ENCODE measurements at regions not wholly inside any gene's neighbourhood (a gene's known extent, or its start where the extent isn't known, plus 50 kb on each side); places are given as distances from the start of the nearest gene placed in this dataset.

- DNase-seq (ENCODE audit: insufficient read length, low spot score, missing footprints): no peak
- peak overlapping the region; percentile 75 for H2AFZ ChIP-seq (ENCODE audit: low read length)
- H3K27ac ChIP-seq (ENCODE audit: low read depth, low read length): no peak overlapping the region
- no peak overlapping the region for H3K4me3 ChIP-seq (ENCODE audit: insufficient read depth, low read length)
- no peaks in the 10 kb centered on the region for H3K9me3 ChIP-seq (ENCODE audit: low read depth, low read length)
- no peaks in the 10 kb centered on the region for H3K27me3 ChIP-seq (ENCODE audit: insufficient read depth, low read length)
- peaks cover 19% of the 10 kb centered on the region for H3K4me1 ChIP-seq (ENCODE audit: insufficient read depth, low read length)
- H3K36me3 ChIP-seq (ENCODE audit: insufficient read depth, low read length): no peaks in the 10 kb centered on the region
- H3K79me2 ChIP-seq (ENCODE audit: insufficient read depth, low read length): no peaks in the 10 kb centered on the region
- no peak for TF ChIP-seq CTCF (IDR thresholded peaks at IDR 0.05; ENCODE audit: extremely low read depth, low read depth, low read length)
- no peaks in the 10 kb centered on the region for H4K20me1 ChIP-seq (ENCODE audit: insufficient read depth, low read length)
- H3K4me2 ChIP-seq (ENCODE audit: insufficient read depth, low read length): peak overlapping the region; percentile 13
Observed at GRCh38 chr12:24615967-24616411, 332.9 kb downstream of the BCAT1 start.

GRCh38 chr12:24608637-24609285 is 340.1 kb downstream of the BCAT1 start:
- no peaks in the 10 kb centered on the region for H4K20me1 ChIP-seq (ENCODE audit: insufficient read depth, low read length)
- H3K4me1 ChIP-seq (ENCODE audit: insufficient read depth, low read length): no peaks in the 10 kb centered on the region
- H3K4me2 ChIP-seq (ENCODE audit: insufficient read depth, low read length): no peak overlapping the region
- DNase-seq (ENCODE audit: insufficient read length, low spot score, missing footprints): no peak
- H3K27ac ChIP-seq (ENCODE audit: low read depth, low read length): no peak overlapping the region
- no peak overlapping the region for H2AFZ ChIP-seq (ENCODE audit: low read length)
- no peaks in the 10 kb centered on the region for H3K36me3 ChIP-seq (ENCODE audit: insufficient read depth, low read length)
- TF ChIP-seq CTCF (IDR thresholded peaks at IDR 0.05; ENCODE audit: extremely low read depth, low read depth, low read length): no peak
- H3K9me3 ChIP-seq (ENCODE audit: low read depth, low read length): no peaks in the 10 kb centered on the region
- H3K4me3 ChIP-seq (ENCODE audit: insufficient read depth, low read length): no peak overlapping the region
- no peaks in the 10 kb centered on the region for H3K27me3 ChIP-seq (ENCODE audit: insufficient read depth, low read length)
- no peaks in the 10 kb centered on the region for H3K79me2 ChIP-seq (ENCODE audit: insufficient read depth, low read length)

- Histone ChIP-seq H3K4me3 (ENCODE audit: insufficient read depth, low read length) (no peak overlapping the region), H3K4me2 (ENCODE audit: insufficient read depth, low read length) (no peak overlapping the region), H3K27ac (ENCODE audit: low read depth, low read length) (no peak overlapping the region), H2AFZ (ENCODE audit: low read length) (no peak overlapping the region), H3K27me3 (ENCODE audit: insufficient read depth, low read length) (no peaks in the 10 kb centered on the region), H3K9me3 (ENCODE audit: low read depth, low read length) (no peaks in the 10 kb centered on the region), H4K20me1 (ENCODE audit: insufficient read depth, low read length) (no peaks in the 10 kb centered on the region), H3K4me1 (ENCODE audit: insufficient read depth, low read length) (no peaks in the 10 kb centered on the region), H3K79me2 (ENCODE audit: insufficient read depth, low read length) (no peaks in the 10 kb centered on the region), H3K36me3 (ENCODE audit: insufficient read depth, low read length) (no peaks in the 10 kb centered on the region)
- DNase-seq (ENCODE audit: insufficient read length, low spot score, missing footprints): no peak
- TF ChIP-seq CTCF (IDR thresholded peaks at IDR 0.05; ENCODE audit: extremely low read depth, low read depth, low read length): no peak
Observed at GRCh38 chr12:24608108-24608507, 340.8 kb downstream of the BCAT1 start.

GRCh38 chr12:24605916-24606315 is 343.0 kb downstream of the BCAT1 start:
- Histone ChIP-seq H2AFZ (ENCODE audit: low read length) (no peak overlapping the region), H3K4me1 (ENCODE audit: insufficient read depth, low read length) (peaks cover 4% of the 10 kb centered on the region), H3K36me3 (ENCODE audit: insufficient read depth, low read length) (no peaks in the 10 kb centered on the region), H3K4me3 (ENCODE audit: insufficient read depth, low read length) (no peak overlapping the region), H3K4me2 (ENCODE audit: insufficient read depth, low read length) (no peak overlapping the region), H3K79me2 (ENCODE audit: insufficient read depth, low read length) (no peaks in the 10 kb centered on the region), H3K27ac (ENCODE audit: low read depth, low read length) (no peak overlapping the region), H4K20me1 (ENCODE audit: insufficient read depth, low read length) (no peaks in the 10 kb centered on the region), H3K9me3 (ENCODE audit: low read depth, low read length) (no peaks in the 10 kb centered on the region), H3K27me3 (ENCODE audit: insufficient read depth, low read length) (no peaks in the 10 kb centered on the region)
- no peak for DNase-seq (ENCODE audit: insufficient read length, low spot score, missing footprints)
- TF ChIP-seq CTCF (IDR thresholded peaks at IDR 0.05; ENCODE audit: extremely low read depth, low read depth, low read length): no peak
